Globus pallidus (tissue), 1 donor: ENCODE measurements at regions not wholly inside any gene's neighbourhood (a gene's known extent, or its start where the extent isn't known, plus 50 kb on each side); places are given as distances from the start of the nearest gene placed in this dataset.

Experiments used
- DNase-seq: peaks from one replicate; pipeline ENCODE4 v3.0.0-alpha.2; 2015; ENCODE audit warnings: low spot score

- DNase-seq: no peak
Measured at GRCh38 chr5:6169660-6170059, 208.7 kb downstream of the MED10 start.

GRCh38 chr5:6166698-6167394, 211.5 kb downstream of the MED10 start:
- no peak for DNase-seq

GRCh38 chr5:6163913-6164312, 214.4 kb downstream of the MED10 start:
- no peak for DNase-seq

GRCh38 chr5:6162175-6162574, 216.2 kb downstream of the MED10 start:
- DNase-seq: no peak

GRCh38 chr5:6161257-6161656, 217.1 kb downstream of the MED10 start:
- DNase-seq: no peak

- no peak for DNase-seq
Measured at GRCh38 chr5:6159832-6160430, 218.4 kb downstream of the MED10 start.

GRCh38 chr5:6158974-6159831, 219.1 kb downstream of the MED10 start:
- DNase-seq: no peak

- no peak for DNase-seq
Measured at GRCh38 chr5:6154216-6154615, 224.1 kb downstream of the MED10 start.

GRCh38 chr5:6146271-6146670, 232.1 kb downstream of the MED10 start:
- no peak for DNase-seq

GRCh38 chr5:6145616-6146237, 232.6 kb downstream of the MED10 start:
- DNase-seq: no peak

- no peak for DNase-seq
Measured at GRCh38 chr5:6143523-6143922, 234.8 kb downstream of the MED10 start.

GRCh38 chr5:6142353-6142752, 236.0 kb downstream of the MED10 start:
- no peak for DNase-seq

- DNase-seq: no peak
Measured at GRCh38 chr5:6140219-6140618, 238.1 kb downstream of the MED10 start.

- no peak for DNase-seq
Measured at GRCh38 chr5:6135977-6136376, 242.4 kb downstream of the MED10 start.

- no peak for DNase-seq
Measured at GRCh38 chr5:6134281-6134680, 244.1 kb downstream of the MED10 start.

GRCh38 chr5:6125781-6126180, 252.6 kb downstream of the MED10 start:
- DNase-seq: no peak

GRCh38 chr5:6118691-6119090, 259.7 kb downstream of the MED10 start:
- no peak for DNase-seq

- no peak for DNase-seq
Measured at GRCh38 chr5:6117212-6117611, 261.1 kb downstream of the MED10 start.

GRCh38 chr5:6115852-6116251, 262.5 kb downstream of the MED10 start:
- no peak for DNase-seq

- no peak for DNase-seq
Measured at GRCh38 chr5:6112538-6112937, 265.8 kb downstream of the MED10 start.

GRCh38 chr5:6112125-6112524, 266.2 kb downstream of the MED10 start:
- DNase-seq: no peak

GRCh38 chr5:6111131-6111530, 267.2 kb downstream of the MED10 start:
- no peak for DNase-seq
